ENCODE measurements at regions not wholly inside any gene's neighbourhood (a gene's known extent, or its start where the extent isn't known, plus 50 kb on each side); places are given as distances from the start of the nearest gene placed in this dataset.

GRCh38 chr6:102995491-102995890 is 1602.0 kb downstream of the GRIK2 start:
- Histone ChIP-seq H3K79me2 (ENCODE audit: control insufficient read depth, insufficient read depth, low read length) (no peaks in the 10 kb centered on the region), H3K27ac (ENCODE audit: extremely low read depth, low read depth, low read length) (no peak overlapping the region), H3K27me3 (ENCODE audit: control insufficient read depth in 2 of 2, insufficient read depth in 2 of 2, low read length in 2 of 2) (no peaks in the 10 kb centered on the region), H3K4me2 (ENCODE audit: insufficient read depth, low read length) (no peak overlapping the region), H3K4me3 (no peak overlapping the region), H3K9me3 (replicated peaks; ENCODE audit: control insufficient read depth, insufficient read depth, low read depth, low read length) (no peaks in the 10 kb centered on the region), H3K4me1 (replicated peaks in 1 of 2; ENCODE audit: control insufficient read depth in 2 of 2, insufficient read depth in 2 of 2, low read length in 2 of 2) (no peaks in the 10 kb centered on the region), H3K9ac (ENCODE audit: insufficient read depth in 1 of 2, low read depth in 2 of 2, low read length in 2 of 2) (no peak overlapping the region), H3K9me1 (ENCODE audit: control insufficient read depth, insufficient read depth, low read length) (no peaks in the 10 kb centered on the region), H2AFZ (ENCODE audit: low read depth, low read length) (no peak overlapping the region), H3K36me3 (ENCODE audit: control insufficient read depth, insufficient read depth, low read length) (no peaks in the 10 kb centered on the region), H4K20me1 (replicated peaks; ENCODE audit: control insufficient read depth, insufficient read depth, low read length) (no peaks in the 10 kb centered on the region)
- ATAC-seq = no peak
- TF ChIP-seq CREB1 (IDR thresholded peaks at IDR 0.05) = no peak
- TF ChIP-seq CREB1 (CRISPR knock-in tag; IDR thresholded peaks at IDR 0.05) = no peak
- TF ChIP-seq ZNF75A (CRISPR knock-in tag; IDR thresholded peaks at IDR 0.05) = no peak
- intact Hi-C loops (cut with micrococcal nuclease) (no loop called here), in situ Hi-C loops (cut with MboI) (no loop called here)
- ChIA-PET CTCF (ENCODE audit: low intra/inter-chr PET ratio) (no interaction called here), POLR2A (no interaction called here)
- BruUV-seq (replicated peaks) = no TSS peak
- no peak for DNase-seq (ENCODE audit: extremely low read depth in 1 of 4, low spot score in 3 of 4)
- FAIRE-seq = no peak

DNA sequence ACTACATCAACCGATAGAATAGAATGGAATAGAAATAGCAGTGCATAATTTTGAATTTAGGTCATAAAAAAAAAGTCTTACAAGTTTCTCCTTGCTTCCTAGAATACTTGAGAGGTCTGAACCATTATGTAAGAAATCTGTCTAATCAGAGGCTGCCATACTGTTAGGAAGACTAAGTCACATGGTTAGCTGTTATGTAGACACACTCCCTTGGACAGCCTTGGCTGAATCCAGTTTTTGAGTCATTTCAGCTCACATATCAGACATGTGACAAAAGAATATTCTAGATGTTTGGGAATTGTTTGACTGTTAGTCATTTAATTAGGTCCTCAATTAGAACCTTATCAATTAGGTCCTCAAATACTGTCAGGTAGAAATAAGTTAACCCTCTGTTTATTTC is 1601.4 kb downstream of the GRIK2 start:
- H3K4me3 ChIP-seq = no peak overlapping the region
- no peak for DNase-seq (ENCODE audit: extremely low read depth in 1 of 4, low spot score in 3 of 4)
- H3K4me1 ChIP-seq (replicated peaks in 1 of 2; ENCODE audit: control insufficient read depth in 2 of 2, insufficient read depth in 2 of 2, low read length in 2 of 2) = no peaks in the 10 kb centered on the region
- H2AFZ ChIP-seq (ENCODE audit: low read depth, low read length) = no peak overlapping the region
- CTCF ChIA-PET (ENCODE audit: low intra/inter-chr PET ratio) = no interaction called here
- FAIRE-seq = no peak
- H3K9me3 ChIP-seq (replicated peaks; ENCODE audit: control insufficient read depth, insufficient read depth, low read depth, low read length) = no peaks in the 10 kb centered on the region
- no peaks in the 10 kb centered on the region for H3K36me3 ChIP-seq (ENCODE audit: control insufficient read depth, insufficient read depth, low read length)
- in situ Hi-C loops (cut with MboI) (no loop called here), intact Hi-C loops (cut with micrococcal nuclease) (no loop called here)
- H3K9ac ChIP-seq (ENCODE audit: insufficient read depth in 1 of 2, low read depth in 2 of 2, low read length in 2 of 2) = no peak overlapping the region
- no peaks in the 10 kb centered on the region for H3K79me2 ChIP-seq (ENCODE audit: control insufficient read depth, insufficient read depth, low read length)
- H3K27ac ChIP-seq (ENCODE audit: extremely low read depth, low read depth, low read length) = no peak overlapping the region
- WGBS (ENCODE audit: insufficient coverage, low coverage, missing lambda C conversion rate) = 7% methylated on average over 1 of the region's 1 CpG
- no peaks in the 10 kb centered on the region for H4K20me1 ChIP-seq (replicated peaks; ENCODE audit: control insufficient read depth, insufficient read depth, low read length)
- H3K9me1 ChIP-seq (ENCODE audit: control insufficient read depth, insufficient read depth, low read length) = no peaks in the 10 kb centered on the region
- H3K4me2 ChIP-seq (ENCODE audit: insufficient read depth, low read length) = no peak overlapping the region
- no peaks in the 10 kb centered on the region for H3K27me3 ChIP-seq (ENCODE audit: control insufficient read depth in 2 of 2, insufficient read depth in 2 of 2, low read length in 2 of 2)
- POLR2A ChIA-PET = no interaction called here
- no peak for ATAC-seq
- BruUV-seq (replicated peaks) = no TSS peak
- TF ChIP-seq ZNF79 (CRISPR knock-in tag; IDR thresholded peaks at IDR 0.05; ENCODE audit: low read depth) (no peak), PTBP1 (IDR thresholded peaks at IDR 0.05; ENCODE audit: low read depth, low read length) (no peak), TAF7 (tag; IDR thresholded peaks at IDR 0.05) (no peak), DACH1 (IDR thresholded peaks at IDR 0.05; ENCODE audit: partially characterized antibody) (no peak), ZKSCAN3 (CRISPR knock-in tag; IDR thresholded peaks at IDR 0.05) (no peak), ZBTB8A (IDR thresholded peaks at IDR 0.05; ENCODE audit: partially characterized antibody) (no peak), WHSC1 (IDR thresholded peaks at IDR 0.05; ENCODE audit: low read length) (no peak), MIER1 (IDR thresholded peaks at IDR 0.05; ENCODE audit: low read depth) (no peak), MEIS2 (IDR thresholded peaks at IDR 0.05; ENCODE audit: partially characterized antibody) (no peak), NR3C1 (CRISPR knock-in tag; IDR thresholded peaks at IDR 0.05) (no peak), ZBTB49 (CRISPR knock-in tag; IDR thresholded peaks at IDR 0.05; ENCODE audit: borderline replicate concordance) (no peak), MBD2 (IDR thresholded peaks at IDR 0.05; ENCODE audit: borderline replicate concordance, low read depth) (no peak), HEY1 (CRISPR knock-in tag; IDR thresholded peaks at IDR 0.05; ENCODE audit: borderline replicate concordance) (no peak)
- TF ChIP-seq, protein P1, sequence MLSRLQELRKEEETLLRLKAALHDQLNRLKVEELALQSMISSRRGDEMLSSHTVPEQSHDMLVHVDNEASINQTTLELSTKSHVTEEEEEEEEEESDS (CRISPR knock-in tag; IDR thresholded peaks at IDR 0.05) = no peak
